ENCODE measurements at regions not wholly inside any gene's neighbourhood (a gene's known extent, or its start where the extent isn't known, plus 50 kb on each side); places are given as distances from the start of the nearest gene placed in this dataset.
"Not testable (repeated sequence)": the region's sequence is repeated elsewhere in the genome, so short reads cannot be mapped to it uniquely, and the experiment has no call there.

DNA sequence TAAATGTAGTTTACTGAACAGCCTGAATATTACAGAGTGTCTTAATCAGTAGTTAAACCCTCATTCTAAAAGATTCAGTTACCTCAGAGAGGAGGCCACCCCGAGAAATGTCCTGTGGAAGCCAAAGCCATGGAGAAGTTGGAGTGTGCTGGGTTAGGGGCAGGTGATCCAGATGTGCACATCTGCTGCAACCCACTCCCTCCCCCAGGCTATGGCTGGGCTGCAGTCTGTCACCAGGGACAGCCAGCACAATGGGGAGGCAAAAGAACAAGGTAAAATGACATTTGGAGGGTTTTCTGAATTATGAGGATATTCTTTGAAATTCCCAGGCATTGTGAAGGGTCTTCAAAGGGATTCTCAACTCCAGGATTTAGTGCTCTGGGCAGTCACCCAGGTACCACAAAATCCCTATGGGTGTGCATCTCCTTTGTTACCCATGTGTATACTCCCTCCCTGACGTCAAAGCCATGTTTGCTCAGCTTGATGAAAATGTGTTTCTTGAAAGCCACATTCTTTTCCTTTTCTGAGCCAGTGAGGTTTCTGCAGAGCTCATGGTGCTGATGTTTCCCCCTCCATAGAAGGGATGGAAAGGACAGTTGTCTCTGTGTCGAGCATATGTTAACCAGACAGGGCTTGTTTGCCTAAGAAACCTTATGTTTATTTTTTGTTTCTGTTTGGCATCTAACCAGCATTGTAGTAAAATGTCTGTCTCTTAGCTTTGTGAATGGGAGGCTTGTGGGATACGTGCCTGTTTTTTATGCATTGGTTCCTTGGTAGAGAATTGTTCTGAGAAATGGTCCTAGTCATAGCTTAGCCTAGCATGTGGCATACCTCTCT is 212.3 kb upstream of the TBX18 start:
- TF ChIP-seq, protein P1, sequence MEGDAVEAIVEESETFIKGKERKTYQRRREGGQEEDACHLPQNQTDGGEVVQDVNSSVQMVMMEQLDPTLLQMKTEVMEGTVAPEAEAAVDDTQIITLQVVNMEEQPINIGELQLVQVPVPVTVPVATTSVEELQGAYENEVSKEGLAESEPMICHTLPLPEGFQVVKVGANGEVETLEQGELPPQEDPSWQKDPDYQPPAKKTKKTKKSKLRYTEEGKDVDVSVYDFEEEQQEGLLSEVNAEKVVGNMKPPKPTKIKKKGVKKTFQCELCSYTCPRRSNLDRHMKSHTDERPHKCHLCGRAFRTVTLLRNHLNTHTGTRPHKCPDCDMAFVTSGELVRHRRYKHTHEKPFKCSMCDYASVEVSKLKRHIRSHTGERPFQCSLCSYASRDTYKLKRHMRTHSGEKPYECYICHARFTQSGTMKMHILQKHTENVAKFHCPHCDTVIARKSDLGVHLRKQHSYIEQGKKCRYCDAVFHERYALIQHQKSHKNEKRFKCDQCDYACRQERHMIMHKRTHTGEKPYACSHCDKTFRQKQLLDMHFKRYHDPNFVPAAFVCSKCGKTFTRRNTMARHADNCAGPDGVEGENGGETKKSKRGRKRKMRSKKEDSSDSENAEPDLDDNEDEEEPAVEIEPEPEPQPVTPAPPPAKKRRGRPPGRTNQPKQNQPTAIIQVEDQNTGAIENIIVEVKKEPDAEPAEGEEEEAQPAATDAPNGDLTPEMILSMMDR (IDR thresholded peaks at IDR 0.05; ENCODE audit: low read depth, low read length, missing control alignments), result no peak
- DNase-seq (ENCODE audit: low read depth), result no peak
- in situ Hi-C loops (cut with HindIII; ENCODE audit: low sequenced_read_pairs), result no loop called here
- H3K4me3 ChIP-seq (ENCODE audit: low read depth, low read length), result no peak overlapping the region

DNA sequence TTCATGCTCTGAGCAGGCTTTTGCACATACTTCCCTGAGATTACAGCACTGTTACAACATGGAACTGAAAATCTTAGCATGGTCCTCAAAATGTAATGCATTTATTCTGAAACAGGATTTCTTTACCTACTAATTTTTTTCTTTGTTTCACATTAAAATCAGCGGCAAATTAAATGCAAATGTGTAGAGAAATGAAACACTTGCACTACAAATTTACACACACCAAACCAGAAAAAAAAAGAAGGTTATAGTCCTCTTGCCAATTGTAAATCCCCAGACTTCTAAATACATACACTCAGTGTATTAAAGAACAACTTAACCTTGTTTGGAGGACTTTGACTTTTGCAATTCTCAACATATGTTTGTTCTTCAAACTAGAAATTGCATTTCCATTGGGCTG is 210.9 kb upstream of the TBX18 start:
- TF ChIP-seq, protein P1 (IDR thresholded peaks at IDR 0.05; ENCODE audit: low read depth, low read length, missing control alignments), result no peak
- no peak overlapping the region for H3K4me3 ChIP-seq (ENCODE audit: low read depth, low read length)
- DNase-seq (ENCODE audit: low read depth), result no peak
- in situ Hi-C loops (cut with HindIII; ENCODE audit: low sequenced_read_pairs), result no loop called here

DNA sequence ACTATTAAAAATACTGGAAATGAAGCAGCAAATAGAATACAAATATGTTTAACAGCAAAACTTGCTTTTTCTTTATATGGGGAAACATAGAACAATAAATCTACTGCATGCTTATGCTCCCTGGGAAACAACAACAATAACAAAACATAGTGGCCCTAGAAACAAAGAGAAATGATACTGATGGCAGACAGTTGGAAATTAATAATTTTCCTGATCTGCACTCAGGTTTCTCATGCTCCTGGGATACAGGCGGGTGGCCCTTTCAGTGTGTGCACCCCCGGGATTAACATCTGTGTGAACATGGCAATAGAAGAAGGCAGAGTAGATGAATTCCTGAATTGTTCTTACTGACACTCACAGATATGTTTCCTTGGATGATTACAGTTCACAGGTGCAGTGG is 209.2 kb upstream of the TBX18 start:
- no peak overlapping the region for H3K4me3 ChIP-seq (ENCODE audit: low read depth, low read length)
- in situ Hi-C loops (cut with HindIII; ENCODE audit: low sequenced_read_pairs), result no loop called here
- DNase-seq (ENCODE audit: low read depth), result no peak
- TF ChIP-seq, protein P1 (IDR thresholded peaks at IDR 0.05; ENCODE audit: low read depth, low read length, missing control alignments), result no peak

DNA sequence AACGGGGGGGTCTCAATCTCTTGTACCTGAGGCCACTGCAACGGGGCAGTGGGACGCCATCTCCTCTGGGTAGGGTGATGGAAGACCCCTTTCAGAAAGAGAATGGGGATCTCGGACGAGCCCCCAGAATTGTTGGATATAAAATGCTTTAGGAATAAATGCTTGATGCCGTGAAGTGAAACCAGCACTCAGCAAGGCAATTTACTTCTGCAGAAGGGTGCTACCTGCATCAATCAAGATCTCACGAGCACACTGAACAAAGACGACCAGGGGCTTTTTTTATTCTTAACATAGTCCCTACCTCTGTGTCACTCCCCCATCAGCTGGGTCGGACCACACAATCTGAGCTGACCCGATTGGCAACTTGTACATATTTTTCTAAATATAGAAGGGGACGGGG is 203.6 kb upstream of the TBX18 start:
- TF ChIP-seq, protein P1 (IDR thresholded peaks at IDR 0.05; ENCODE audit: low read depth, low read length, missing control alignments), result no peak
- H3K4me3 ChIP-seq (ENCODE audit: low read depth, low read length), result no peak overlapping the region
- no peak for DNase-seq (ENCODE audit: low read depth)
- in situ Hi-C loops (cut with HindIII; ENCODE audit: low sequenced_read_pairs), result no loop called here

DNA sequence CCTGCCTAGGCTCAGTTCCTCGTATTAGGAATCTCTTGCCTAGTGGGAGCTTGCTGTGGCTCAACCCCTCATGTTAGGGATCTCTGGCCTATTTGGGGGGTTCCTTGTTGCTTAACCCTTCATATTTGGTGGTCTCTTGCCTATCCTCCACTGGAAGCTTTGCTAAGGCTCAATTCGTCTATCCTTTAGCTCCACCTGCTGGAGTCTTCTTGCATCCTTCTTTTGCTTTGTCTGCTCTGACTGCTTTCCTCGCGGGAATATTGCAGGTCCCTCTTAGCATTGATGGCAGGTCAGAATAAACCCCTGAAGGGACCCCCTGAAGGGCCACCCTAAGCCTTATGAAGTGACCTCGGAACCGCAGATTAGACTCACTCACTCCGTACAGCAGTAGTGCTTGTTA is 203.0 kb upstream of the TBX18 start:
- TF ChIP-seq, protein P1 (IDR thresholded peaks at IDR 0.05; ENCODE audit: low read depth, low read length, missing control alignments), result peak; percentile 42
- no peak overlapping the region for H3K4me3 ChIP-seq (ENCODE audit: low read depth, low read length)
- DNase-seq (ENCODE audit: low read depth), result no peak
- in situ Hi-C loops (cut with HindIII; ENCODE audit: low sequenced_read_pairs), result no loop called here

DNA sequence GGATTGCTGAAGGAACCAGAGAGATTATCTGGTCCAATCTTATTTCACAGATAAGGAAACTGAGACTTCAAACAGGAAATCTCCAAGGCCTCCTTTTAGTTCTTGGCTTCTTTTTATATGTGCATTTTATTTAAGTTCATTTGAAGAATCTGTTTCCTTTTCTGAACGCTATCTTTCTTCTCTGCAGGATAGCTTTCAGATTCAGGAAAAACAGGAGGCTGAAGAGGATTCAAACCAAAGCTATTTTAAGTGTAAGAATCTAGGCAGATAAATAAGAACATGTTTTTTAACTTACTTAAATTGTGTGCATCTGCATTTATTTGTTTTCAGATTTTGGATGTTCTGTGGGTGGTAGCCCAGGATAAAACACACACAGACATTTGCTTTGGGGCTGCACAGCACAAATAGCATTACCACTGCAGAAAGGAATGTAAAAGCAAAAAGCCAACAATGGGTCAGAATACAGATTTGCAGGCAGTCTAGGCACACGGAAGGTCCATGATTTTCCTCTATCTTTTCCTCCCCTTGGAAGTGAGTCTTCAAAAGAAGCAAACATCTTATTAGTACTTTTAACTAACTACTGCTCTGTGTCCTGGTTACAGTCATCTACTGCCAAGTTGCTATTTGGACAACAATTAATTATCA is 188.8 kb upstream of the TBX18 start:
- no peak for DNase-seq (ENCODE audit: low read depth)
- TF ChIP-seq, protein P1 (IDR thresholded peaks at IDR 0.05; ENCODE audit: low read depth, low read length, missing control alignments), result no peak

DNA sequence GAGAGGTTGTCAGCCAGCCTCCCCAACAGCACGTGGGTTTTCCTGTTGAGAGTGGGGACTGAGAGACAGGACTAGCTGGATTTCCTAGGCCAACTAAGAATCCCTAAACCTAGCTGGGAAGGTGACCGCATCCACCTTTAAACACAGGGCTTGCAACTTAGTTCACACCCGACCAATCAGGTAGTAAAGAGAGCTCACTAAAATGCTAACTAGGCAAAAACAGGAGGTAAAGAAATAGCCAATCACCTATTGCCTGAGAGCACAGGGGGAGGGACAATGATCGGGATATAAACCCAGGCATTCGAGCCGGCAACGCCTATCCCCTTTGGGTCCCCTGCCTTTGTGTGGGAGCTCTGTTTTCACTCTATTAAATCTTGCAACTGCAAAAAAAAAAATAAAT is 180.5 kb upstream of the TBX18 start:
- H3K4me3 ChIP-seq (ENCODE audit: low read depth, low read length); DNase-seq (ENCODE audit: low read depth); in situ Hi-C loops (cut with HindIII; ENCODE audit: low sequenced_read_pairs): not testable (repeated sequence)

More for the DNA sequence above, 188.8 kb upstream of the TBX18 start:
- in situ Hi-C loops (cut with HindIII; ENCODE audit: low sequenced_read_pairs), result no loop called here
- no peak overlapping the region for H3K4me3 ChIP-seq (ENCODE audit: low read depth, low read length)

Measured in astrocyte of the cerebellum (primary cell).